Effector memory CD8-positive, alpha-beta T cell (primary cell): ENCODE measurements at regions not wholly inside any gene's neighbourhood (a gene's known extent, or its start where the extent isn't known, plus 50 kb on each side); places are given as distances from the start of the nearest gene placed in this dataset.

Experiments used
- ATAC-seq: fragments of 150-1000 bp; cut with Tn5 transposase; replicated peaks from 2 replicates; pipeline ENCODE4 v1.10.0; 2021; ENCODE audit warnings: mild to moderate bottlenecking, moderate library complexity
- DNase-seq, 3 experiments: peaks; one replicate each; pipeline ENCODE4 v3.0.0; 2021
- H3K27ac Mint-ChIP-seq, 2 donors: one replicate each; pipeline ENCODE4 v1.8.0; 2022; ENCODE audit warnings: mild to moderate bottlenecking in 2 of 2, mixed read lengths in 2 of 2, moderate library complexity in 2 of 2
- H3K27me3 Mint-ChIP-seq, 2 donors: one replicate each; pipeline ENCODE4 v1.8.0; 2022; ENCODE audit warnings: mixed read lengths in 2 of 2
- H3K36me3 Mint-ChIP-seq: one replicate; pipeline ENCODE4 v1.8.0; 2022; ENCODE audit warnings: mild to moderate bottlenecking, moderate library complexity, mixed read lengths; ENCODE audit not compliant: insufficient read depth
- H3K4me1 Mint-ChIP-seq, 2 donors: one replicate each; pipeline ENCODE4 v1.8.0; 2022; ENCODE audit warnings: low read depth in 2 of 2, mixed read lengths in 2 of 2
- H3K4me3 Mint-ChIP-seq, 2 donors: one replicate each; pipeline ENCODE4 v1.8.0; 2022; ENCODE audit warnings: mild to moderate bottlenecking in 2 of 2, mixed read lengths in 2 of 2, moderate library complexity in 2 of 2
- H3K9me3 Mint-ChIP-seq, 2 donors: one replicate each; pipeline ENCODE4 v1.8.0; 2022; ENCODE audit warnings: mixed read lengths in 2 of 2

- Mint-ChIP-seq H3K4me3 (no peak overlapping the region), H3K27me3 (no peaks in the 10 kb centered on the region), H3K36me3 (no peaks in the 10 kb centered on the region), H3K4me1 (no peaks in the 10 kb centered on the region), H3K9me3 (no peaks in the 10 kb centered on the region), H3K27ac (no peak overlapping the region)
- ATAC-seq = no peak
- no peak for DNase-seq
Measured at GRCh38 chr4:120636120-120636630, 286.4 kb downstream of the PRDM5 start.

GRCh38 chr4:120633810-120634209 is 288.7 kb downstream of the PRDM5 start:
- H3K4me1 Mint-ChIP-seq = no peaks in the 10 kb centered on the region
- no peaks in the 10 kb centered on the region for H3K27me3 Mint-ChIP-seq
- DNase-seq (no peak), ATAC-seq (no peak)
- no peaks in the 10 kb centered on the region for H3K36me3 Mint-ChIP-seq
- peaks cover 0 to 4% of the 10 kb centered on the region in 2 donors for H3K9me3 Mint-ChIP-seq
- H3K27ac Mint-ChIP-seq = no peak overlapping the region
- H3K4me3 Mint-ChIP-seq = no peak overlapping the region

GRCh38 chr4:120630427-120630826 is 292.1 kb downstream of the PRDM5 start:
- ATAC-seq (no peak), DNase-seq (no peak)
- Mint-ChIP-seq H3K36me3 (no peaks in the 10 kb centered on the region), H3K9me3 (peaks cover 0 to 4% of the 10 kb centered on the region in 2 donors), H3K27me3 (no peaks in the 10 kb centered on the region), H3K4me3 (no peak overlapping the region), H3K27ac (no peak overlapping the region), H3K4me1 (no peaks in the 10 kb centered on the region)

- Mint-ChIP-seq H3K4me3 (no peak overlapping the region), H3K27me3 (peaks cover 0 to under 1% of the 10 kb centered on the region in 2 donors), H3K36me3 (no peaks in the 10 kb centered on the region), H3K4me1 (no peaks in the 10 kb centered on the region), H3K27ac (no peak overlapping the region), H3K9me3 (peaks cover 0 to 4% of the 10 kb centered on the region in 2 donors)
- DNase-seq (no peak), ATAC-seq (no peak)
Measured at GRCh38 chr4:120629546-120630108, 292.9 kb downstream of the PRDM5 start.

GRCh38 chr4:120622601-120623000 is 299.9 kb downstream of the PRDM5 start:
- ATAC-seq (no peak), DNase-seq (no peak)
- Mint-ChIP-seq H3K4me1 (no peaks in the 10 kb centered on the region), H3K27me3 (peaks cover 7 to 11% of the 10 kb centered on the region in 2 donors), H3K27ac (no peak overlapping the region), H3K4me3 (no peak overlapping the region), H3K9me3 (no peaks in the 10 kb centered on the region), H3K36me3 (no peaks in the 10 kb centered on the region)

GRCh38 chr4:120617171-120617570 is 305.4 kb downstream of the PRDM5 start:
- H3K27me3 Mint-ChIP-seq = no peaks in the 10 kb centered on the region
- no peak overlapping the region for H3K4me3 Mint-ChIP-seq
- no peaks in the 10 kb centered on the region for H3K9me3 Mint-ChIP-seq
- H3K27ac Mint-ChIP-seq = no peak overlapping the region
- H3K36me3 Mint-ChIP-seq = no peaks in the 10 kb centered on the region
- ATAC-seq (no peak), DNase-seq (no peak)
- H3K4me1 Mint-ChIP-seq = no peaks in the 10 kb centered on the region

- ATAC-seq (no peak), DNase-seq (no peak)
- H3K27me3 Mint-ChIP-seq = no peaks in the 10 kb centered on the region
- no peaks in the 10 kb centered on the region for H3K36me3 Mint-ChIP-seq
- H3K4me3 Mint-ChIP-seq = no peak overlapping the region
- H3K4me1 Mint-ChIP-seq = no peaks in the 10 kb centered on the region
- H3K27ac Mint-ChIP-seq = no peak overlapping the region
- no peaks in the 10 kb centered on the region for H3K9me3 Mint-ChIP-seq
Measured at GRCh38 chr4:120616041-120616440, 306.5 kb downstream of the PRDM5 start.

GRCh38 chr4:120613778-120614177 is 308.7 kb downstream of the PRDM5 start:
- Mint-ChIP-seq H3K9me3 (no peaks in the 10 kb centered on the region), H3K27ac (no peak overlapping the region), H3K4me1 (no peaks in the 10 kb centered on the region), H3K4me3 (no peak overlapping the region), H3K27me3 (no peaks in the 10 kb centered on the region), H3K36me3 (no peaks in the 10 kb centered on the region)
- DNase-seq (no peak), ATAC-seq (no peak)

GRCh38 chr4:120611092-120611491 is 311.4 kb downstream of the PRDM5 start:
- Mint-ChIP-seq H3K4me1 (no peaks in the 10 kb centered on the region), H3K27ac (no peak overlapping the region), H3K4me3 (no peak overlapping the region), H3K9me3 (no peaks in the 10 kb centered on the region), H3K27me3 (no peaks in the 10 kb centered on the region), H3K36me3 (no peaks in the 10 kb centered on the region)
- DNase-seq (no peak), ATAC-seq (no peak)

- Mint-ChIP-seq H3K36me3 (no peaks in the 10 kb centered on the region), H3K4me1 (no peaks in the 10 kb centered on the region), H3K27ac (no peak overlapping the region), H3K4me3 (no peak overlapping the region), H3K27me3 (no peaks in the 10 kb centered on the region), H3K9me3 (no peaks in the 10 kb centered on the region)
- ATAC-seq (no peak), DNase-seq (no peak)
Measured at GRCh38 chr4:120591038-120591437, 331.5 kb downstream of the PRDM5 start.

GRCh38 chr4:120589787-120590186 is 332.7 kb downstream of the PRDM5 start:
- Mint-ChIP-seq H3K27ac (no peak overlapping the region), H3K9me3 (no peaks in the 10 kb centered on the region), H3K36me3 (no peaks in the 10 kb centered on the region), H3K4me3 (no peak overlapping the region), H3K4me1 (no peaks in the 10 kb centered on the region), H3K27me3 (no peaks in the 10 kb centered on the region)
- DNase-seq (no peak), ATAC-seq (no peak)

- Mint-ChIP-seq H3K27ac (no peak overlapping the region), H3K9me3 (no peaks in the 10 kb centered on the region)
Measured at GRCh38 chr4:120568731-120569130, 353.8 kb downstream of the PRDM5 start.

GRCh38 chr4:120561648-120562047 is 360.9 kb downstream of the PRDM5 start:
- Mint-ChIP-seq H3K36me3 (no peaks in the 10 kb centered on the region), H3K27me3 (no peaks in the 10 kb centered on the region), H3K4me1 (no peaks in the 10 kb centered on the region), H3K27ac (no peak overlapping the region), H3K9me3 (peaks cover 6 to 7% of the 10 kb centered on the region in 2 donors), H3K4me3 (no peak overlapping the region)
- no peak for ATAC-seq
- DNase-seq = no peak

More at GRCh38 chr4:120568731-120569130, 353.8 kb downstream of the PRDM5 start:
- Mint-ChIP-seq H3K36me3 (no peaks in the 10 kb centered on the region), H3K4me1 (no peaks in the 10 kb centered on the region), H3K27me3 (peaks cover 0 to 5% of the 10 kb centered on the region in 2 donors), H3K4me3 (no peak overlapping the region)
- no peak for DNase-seq
- ATAC-seq = no peak

- Mint-ChIP-seq H3K9me3 (peaks cover 6 to 7% of the 10 kb centered on the region in 2 donors), H3K27ac (no peak overlapping the region), H3K27me3 (peaks cover 0 to 6% of the 10 kb centered on the region in 2 donors), H3K4me3 (no peak overlapping the region), H3K36me3 (no peaks in the 10 kb centered on the region), H3K4me1 (no peaks in the 10 kb centered on the region)
- ATAC-seq = no peak
- no peak for DNase-seq
Measured at GRCh38 chr4:120557372-120557771, 365.2 kb downstream of the PRDM5 start.
